ENCODE measurements at regions not wholly inside any gene's neighbourhood (a gene's known extent, or its start where the extent isn't known, plus 50 kb on each side); places are given as distances from the start of the nearest gene placed in this dataset.
A peak's percentile ranks its signal among the peaks of the same experiment; 100 is the strongest.

DNA sequence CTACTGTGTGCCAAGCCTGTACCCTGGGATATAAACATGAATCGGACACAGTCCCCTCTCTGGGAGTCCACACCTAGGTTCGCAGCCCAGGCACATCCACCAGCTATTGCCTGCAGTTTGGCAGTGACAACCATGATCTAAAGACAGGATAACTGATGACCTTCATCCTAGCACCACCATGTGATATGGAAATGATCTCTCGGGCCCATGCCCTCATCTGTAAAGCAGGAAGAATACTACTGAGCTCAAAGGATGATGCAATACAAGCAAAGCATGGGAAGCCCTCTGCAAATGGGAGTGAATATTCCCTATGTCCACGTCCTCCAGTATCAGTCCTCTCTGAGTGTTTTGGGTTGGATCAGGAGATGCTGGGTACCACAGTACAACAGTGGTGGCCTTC is 80.9 kb upstream of the MSX1 start:
- in situ Hi-C loops (cut with HindIII; ENCODE audit: low pct_unique_long_range_greater_than_20kb, low sequenced_read_pairs): no loop called here
- no peak for DNase-seq (ENCODE audit: low read depth, low spot score)

DNA sequence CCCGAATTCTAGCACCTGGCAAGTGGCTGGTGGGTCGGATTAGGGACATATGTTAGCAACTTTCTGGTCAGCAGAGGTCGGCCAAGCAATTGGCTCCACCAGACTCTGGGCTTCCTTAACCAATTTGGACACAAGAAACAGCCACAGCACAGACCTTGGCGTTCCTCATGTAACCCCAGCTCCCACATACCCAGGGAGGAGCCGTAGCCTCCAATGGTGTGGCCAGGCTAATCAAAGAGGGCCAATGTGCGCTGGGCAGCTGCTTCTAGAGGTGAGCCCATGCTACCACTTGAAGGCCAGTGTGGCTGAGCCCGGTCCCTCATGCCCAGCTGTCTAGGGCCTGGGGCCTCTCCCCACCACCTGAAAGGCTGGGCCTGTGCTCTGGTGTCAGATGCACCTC is 82.5 kb upstream of the MSX1 start:
- no peak for DNase-seq (ENCODE audit: low read depth, low spot score)
- in situ Hi-C loops (cut with HindIII; ENCODE audit: low pct_unique_long_range_greater_than_20kb, low sequenced_read_pairs): no loop called here

DNA sequence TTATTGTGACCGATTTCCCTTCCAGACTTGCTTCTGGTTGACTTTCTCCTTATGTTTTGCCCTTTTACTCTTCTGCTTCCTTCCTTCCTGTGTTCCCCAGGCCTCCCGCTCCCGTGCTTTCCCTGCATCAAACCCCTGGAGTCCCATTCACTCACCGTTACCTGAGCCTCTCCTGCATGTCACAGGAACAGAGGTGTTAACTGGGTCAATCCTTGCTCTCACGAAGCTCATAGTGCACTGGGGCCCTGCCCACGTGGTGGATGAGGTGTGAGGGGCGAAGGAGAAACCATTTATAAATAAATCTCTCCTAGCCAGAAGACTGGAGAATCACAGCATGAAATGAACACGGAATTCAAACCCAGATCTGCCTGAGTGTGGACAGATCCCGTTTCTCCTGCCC is 83.1 kb upstream of the MSX1 start:
- in situ Hi-C loops (cut with HindIII; ENCODE audit: low pct_unique_long_range_greater_than_20kb, low sequenced_read_pairs): no loop called here
- no peak for DNase-seq (ENCODE audit: low read depth, low spot score)

DNA sequence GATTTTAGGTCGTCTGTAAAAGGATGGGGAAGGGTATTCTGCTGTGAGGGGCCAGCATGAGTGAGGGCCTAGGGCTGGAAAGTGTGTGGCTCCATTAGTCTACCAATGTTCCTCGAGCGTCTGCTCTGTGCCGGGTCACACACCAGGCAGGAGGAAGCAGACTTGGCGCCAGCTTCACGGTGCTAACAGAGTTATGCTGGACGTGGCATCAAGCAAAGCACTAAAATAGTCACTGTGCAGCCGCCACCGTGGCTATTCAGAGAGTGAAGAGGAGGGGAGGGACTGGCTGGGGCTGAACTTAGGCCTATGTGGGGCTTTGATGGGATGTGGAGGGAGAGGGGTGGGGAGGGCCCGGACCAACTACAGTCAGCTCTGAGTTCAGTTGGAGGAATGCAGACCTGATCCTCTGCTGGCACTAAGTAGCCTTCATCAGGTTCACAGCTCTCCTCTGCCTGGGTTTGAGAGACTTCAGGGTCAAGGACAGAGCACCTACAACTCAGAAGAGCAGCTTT is 83.9 kb upstream of the MSX1 start:
- no peak for DNase-seq (ENCODE audit: low read depth, low spot score)
- in situ Hi-C loops (cut with HindIII; ENCODE audit: low pct_unique_long_range_greater_than_20kb, low sequenced_read_pairs): no loop called here

DNA sequence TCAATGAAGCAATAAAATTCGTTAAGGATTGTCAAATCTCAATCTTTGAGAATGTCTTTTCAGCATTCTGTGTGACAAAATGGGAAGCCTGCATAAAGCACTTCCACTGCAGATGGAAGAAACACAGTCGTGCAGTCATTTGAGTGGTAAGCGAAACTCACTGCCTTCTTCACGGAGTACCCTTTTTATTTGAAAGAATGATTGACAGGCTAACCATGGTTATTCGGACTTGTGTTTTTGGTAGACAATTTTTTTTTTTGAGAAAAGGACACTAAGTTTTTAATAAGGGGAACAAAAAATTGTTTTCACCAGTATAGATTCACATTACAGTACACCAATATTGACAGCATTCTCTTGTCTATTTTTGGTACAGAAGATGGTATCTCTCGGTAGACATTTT is 86.9 kb upstream of the MSX1 start:
- DNase-seq (ENCODE audit: low read depth, low spot score): no peak

DNA sequence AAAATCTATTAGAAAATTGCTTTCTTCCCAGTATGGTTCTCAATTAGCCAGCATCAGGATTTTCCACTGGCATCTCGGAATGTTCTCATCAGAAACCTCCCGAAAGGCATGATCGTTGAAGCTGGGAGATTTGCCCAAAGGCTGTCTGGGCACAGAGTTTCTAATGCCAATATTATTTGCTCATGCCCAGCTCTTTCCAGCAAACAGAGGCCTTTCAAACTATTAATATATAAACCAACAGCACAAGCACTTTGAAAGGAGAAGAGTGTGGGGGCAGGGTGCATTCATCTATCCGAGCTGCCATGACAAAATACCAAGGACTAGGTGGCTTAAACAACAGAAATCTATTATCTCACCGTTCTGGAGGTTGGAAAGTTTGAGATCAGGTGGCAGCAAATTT is 88.3 kb upstream of the MSX1 start:
- in situ Hi-C loops (cut with HindIII; ENCODE audit: low pct_unique_long_range_greater_than_20kb, low sequenced_read_pairs): no loop called here
- DNase-seq (ENCODE audit: low read depth, low spot score): no peak

More for the DNA sequence above, 86.9 kb upstream of the MSX1 start:
- in situ Hi-C loops (cut with HindIII; ENCODE audit: low pct_unique_long_range_greater_than_20kb, low sequenced_read_pairs): no loop called here

DNA sequence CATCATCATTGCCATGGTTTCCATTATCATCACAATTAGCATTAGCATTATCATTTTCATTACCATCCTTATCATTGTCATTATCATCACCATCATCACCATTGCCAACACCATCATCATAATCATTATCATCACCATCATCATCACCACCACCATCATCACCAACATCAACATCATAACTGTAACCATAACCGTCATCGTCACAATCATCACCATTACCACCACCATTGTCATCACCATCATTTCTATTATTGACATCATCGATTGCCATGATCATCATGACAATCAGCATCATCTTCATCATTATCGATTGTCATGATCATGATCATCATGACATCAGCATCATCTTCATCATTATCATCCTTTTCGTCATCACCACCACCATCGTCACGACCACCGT is 88.9 kb upstream of the MSX1 start:
- no peak for DNase-seq (ENCODE audit: low read depth, low spot score)
- in situ Hi-C loops (cut with HindIII; ENCODE audit: low pct_unique_long_range_greater_than_20kb, low sequenced_read_pairs): no loop called here

DNA sequence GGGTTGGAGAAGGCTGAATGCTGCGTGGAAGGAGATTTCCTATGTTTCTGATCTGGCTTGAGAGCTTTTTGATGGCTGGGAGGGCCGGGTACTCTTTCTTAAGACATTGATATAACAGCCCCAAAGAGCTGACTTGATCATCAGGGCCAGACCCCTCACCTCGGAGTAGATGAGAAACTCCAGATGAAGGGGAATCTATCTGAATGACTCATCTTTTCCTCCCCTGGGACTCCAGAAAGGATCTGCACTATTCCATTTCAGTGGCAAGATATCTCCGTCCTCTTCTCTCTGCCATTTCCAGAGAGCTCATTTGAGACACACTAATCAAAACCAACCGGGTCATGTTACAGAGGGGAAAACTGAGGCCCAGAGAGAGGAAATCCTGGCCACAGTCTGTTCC is 92.9 kb upstream of the MSX1 start:
- DNase-seq (ENCODE audit: low read depth, low spot score): no peak
- in situ Hi-C loops (cut with HindIII; ENCODE audit: low pct_unique_long_range_greater_than_20kb, low sequenced_read_pairs): no loop called here

DNA sequence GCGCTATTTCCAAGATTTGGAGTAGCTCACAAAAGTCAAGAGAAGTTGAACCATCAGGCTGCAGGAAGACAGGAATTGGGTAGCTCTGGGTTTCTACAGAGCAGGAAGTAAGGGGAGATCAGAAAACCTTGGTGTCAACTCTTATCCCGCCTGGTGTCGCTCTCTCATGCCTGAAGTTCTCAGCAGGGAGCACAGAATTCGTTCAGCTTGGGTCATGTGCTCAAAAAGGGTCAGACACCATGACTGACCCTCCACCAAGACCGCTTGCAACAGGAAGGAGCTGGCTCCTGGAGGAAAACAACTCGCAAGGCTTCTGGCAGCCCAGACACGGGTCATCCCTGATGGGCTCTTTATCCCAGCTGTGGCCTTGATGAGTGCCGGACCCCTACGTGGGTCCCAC is 93.7 kb upstream of the MSX1 start:
- no peak for DNase-seq (ENCODE audit: low read depth, low spot score)
- in situ Hi-C loops (cut with HindIII; ENCODE audit: low pct_unique_long_range_greater_than_20kb, low sequenced_read_pairs): no loop called here

DNA sequence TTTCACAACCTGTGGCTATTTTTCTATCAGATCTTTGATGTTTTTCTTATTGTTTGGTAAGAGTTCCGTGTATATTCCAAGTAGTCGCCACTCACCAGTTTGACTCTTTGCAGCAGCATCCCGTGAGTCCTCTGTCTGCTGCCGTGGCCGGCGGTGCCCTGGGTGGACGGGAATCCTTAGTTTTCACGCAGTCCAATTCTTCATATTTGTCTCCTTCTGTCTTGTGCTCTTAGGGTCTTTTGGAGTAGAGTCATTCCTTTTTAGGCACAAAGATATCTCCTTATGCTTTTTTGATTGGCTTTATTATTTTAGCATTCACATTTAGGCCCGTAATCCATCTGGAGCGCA is 94.9 kb upstream of the MSX1 start:
- no peak for DNase-seq (ENCODE audit: low read depth, low spot score)
- in situ Hi-C loops (cut with HindIII; ENCODE audit: low pct_unique_long_range_greater_than_20kb, low sequenced_read_pairs): no loop called here

DNA sequence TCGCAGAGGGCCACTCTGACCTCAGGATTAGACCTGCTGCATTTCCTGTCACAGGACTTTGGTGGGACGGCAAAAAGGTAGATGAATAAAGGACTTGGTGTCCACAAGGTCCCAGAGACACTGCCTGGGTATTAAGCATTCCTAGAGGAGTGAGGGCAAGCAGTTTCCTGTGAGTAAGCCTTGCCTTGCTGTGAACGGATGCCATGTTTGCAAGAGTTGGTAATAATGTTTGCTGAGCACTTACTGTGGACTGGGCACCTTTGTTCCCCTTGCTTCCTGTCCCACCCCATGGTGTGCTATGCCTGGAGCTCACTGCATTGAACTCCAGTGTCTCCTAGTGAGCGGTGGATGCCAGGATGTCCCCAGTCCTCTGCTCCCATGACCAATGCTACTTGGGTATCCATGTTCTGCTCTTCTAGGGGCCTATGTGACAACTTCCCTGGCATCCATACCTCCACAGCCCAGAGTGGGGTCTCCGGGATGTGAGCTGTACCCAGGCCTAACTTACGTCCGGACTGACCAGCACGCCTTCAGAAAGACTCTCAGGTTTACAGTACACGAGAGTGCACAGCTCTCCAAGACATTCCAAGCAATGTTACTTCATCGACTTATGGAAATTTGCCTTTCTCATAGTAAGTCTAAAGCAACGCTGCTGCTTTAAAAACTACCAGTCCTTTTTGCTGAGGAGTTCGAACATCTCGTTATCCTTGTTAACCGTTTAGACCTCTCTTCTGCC is 95.5 kb upstream of the MSX1 start:
- no peak for DNase-seq (ENCODE audit: low read depth, low spot score)

DNA sequence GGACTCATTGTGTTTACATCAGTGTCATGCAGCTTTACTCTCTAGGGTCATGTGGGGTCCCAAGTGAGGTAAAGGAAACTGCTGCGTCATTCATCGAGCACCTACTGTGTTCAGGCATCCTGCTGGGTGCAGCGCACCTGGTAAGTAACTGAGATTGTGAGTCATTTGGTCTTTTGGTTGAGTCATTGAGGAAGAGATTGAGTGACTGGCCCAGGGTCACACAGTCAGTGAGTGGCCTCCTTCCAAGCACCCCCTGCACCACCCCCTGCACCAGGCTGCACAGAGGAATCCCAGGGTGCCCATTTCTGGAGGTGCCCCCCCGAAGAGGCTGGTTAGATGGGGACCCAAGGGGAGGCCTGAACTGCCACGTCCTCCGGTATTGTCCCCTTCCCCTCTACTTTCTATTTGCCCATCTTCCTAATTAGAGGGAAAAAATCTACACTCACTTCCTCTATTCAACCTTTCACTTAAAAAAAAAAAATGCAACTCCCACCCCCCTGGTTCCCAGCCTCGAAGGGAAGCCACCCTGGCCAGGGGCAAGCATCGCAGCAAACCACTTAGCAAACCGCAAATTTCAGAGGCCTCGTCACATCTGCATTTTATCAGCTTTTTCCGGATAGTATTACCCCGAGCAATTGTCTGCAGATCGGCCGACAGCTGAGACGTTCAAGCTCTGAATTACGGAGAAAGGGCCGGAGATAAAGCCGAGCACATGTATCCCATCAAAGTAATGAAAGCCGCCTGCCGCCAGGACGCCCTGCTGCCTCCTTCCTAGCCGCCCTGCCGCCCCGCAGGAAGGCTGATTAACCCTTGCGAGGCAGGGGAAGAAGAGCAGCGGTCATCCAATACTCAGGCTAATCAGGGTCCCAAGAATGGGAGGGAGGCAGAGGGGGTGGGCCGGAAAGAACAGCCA is 96.3 kb upstream of the MSX1 start:
- no peak for DNase-seq (ENCODE audit: low read depth, low spot score)
- in situ Hi-C loops (cut with HindIII; ENCODE audit: low pct_unique_long_range_greater_than_20kb, low sequenced_read_pairs): no loop called here

More for the DNA sequence above, 95.5 kb upstream of the MSX1 start:
- in situ Hi-C loops (cut with HindIII; ENCODE audit: low pct_unique_long_range_greater_than_20kb, low sequenced_read_pairs): no loop called here

DNA sequence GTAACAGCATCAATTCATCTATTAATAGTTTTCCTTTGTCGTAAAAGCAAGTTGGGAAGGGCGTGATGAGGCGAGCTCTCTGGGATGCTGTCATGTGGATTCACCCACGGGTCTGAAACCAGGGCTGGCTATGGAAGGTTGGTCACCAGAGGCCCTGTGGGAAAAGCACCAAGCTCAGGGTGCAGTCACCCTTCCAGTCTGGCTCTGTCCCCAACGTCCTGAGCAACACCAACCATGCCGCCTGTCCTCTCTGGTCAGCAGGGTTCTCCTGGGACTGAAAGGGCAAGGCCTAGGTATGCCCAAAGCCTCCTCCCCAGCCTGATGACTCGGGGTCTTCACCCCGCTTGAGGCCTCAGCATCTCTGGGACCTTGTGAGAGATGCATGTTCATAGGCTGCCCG is 97.2 kb upstream of the MSX1 start:
- DNase-seq (ENCODE audit: low read depth, low spot score): no peak
- in situ Hi-C loops (cut with HindIII; ENCODE audit: low pct_unique_long_range_greater_than_20kb, low sequenced_read_pairs): no loop called here

DNA sequence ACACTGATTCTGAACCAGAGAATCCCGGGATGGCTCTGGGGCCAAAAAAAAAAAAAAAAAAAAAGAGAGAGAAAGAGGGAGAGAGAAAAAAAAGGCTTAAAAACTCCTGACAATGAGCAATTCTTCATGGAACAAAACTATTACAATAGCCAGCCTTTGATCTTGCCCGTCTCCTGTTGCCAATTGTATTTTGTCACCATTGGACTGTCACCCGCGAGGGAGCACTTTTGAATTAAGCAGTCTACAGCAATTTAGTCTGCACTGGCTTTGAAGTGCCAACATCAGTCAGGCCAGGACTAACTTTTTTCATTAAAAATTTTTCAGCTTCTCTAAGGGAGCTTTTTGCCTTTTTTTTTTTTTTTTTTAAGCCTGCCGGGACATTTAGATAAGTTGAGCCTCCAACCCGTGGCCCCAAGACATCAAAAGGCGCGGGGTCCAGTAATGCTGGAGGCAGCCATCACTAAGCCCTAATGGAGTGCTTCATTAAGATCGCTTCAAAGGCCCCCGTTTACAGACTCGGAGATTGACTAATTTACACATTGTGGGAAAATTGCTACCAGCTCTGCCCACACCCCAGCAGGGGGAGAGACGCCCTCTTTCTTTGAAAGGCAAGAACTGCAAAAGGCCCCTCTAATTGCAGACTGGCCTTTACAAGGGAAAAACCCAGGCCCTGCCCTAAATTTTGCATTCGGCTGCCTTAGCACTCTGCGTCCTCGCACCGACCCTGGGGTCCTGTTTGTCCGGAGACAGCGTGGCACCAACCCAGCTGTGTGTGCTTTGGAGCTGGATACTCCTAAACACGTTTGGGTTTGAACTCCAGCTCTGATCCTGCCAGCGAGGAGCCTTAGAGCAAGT is 98.1 kb upstream of the MSX1 start:
- peak; percentile 15 for DNase-seq (ENCODE audit: low read depth, low spot score)
- in situ Hi-C loops (cut with HindIII; ENCODE audit: low pct_unique_long_range_greater_than_20kb, low sequenced_read_pairs): no loop called here

DNA sequence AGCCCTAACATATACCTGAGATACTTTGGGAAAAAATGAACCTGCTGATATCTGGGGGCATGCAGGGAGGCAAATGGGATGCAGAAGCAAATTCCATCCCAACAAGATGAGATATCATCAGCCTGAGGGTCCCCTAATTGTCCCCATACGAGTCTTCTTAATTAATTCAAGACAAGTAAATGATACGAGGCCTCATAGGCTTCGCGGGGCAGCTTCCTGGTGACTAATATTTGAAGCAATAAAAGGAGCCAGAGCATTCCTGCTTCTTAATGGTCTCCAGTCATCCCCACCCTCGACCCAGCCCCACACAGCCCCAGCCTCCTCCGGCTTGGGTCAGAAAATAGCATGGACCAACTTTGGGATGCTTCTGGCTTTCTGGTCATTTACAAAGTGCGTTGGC is 99.6 kb upstream of the MSX1 start:
- in situ Hi-C loops (cut with HindIII; ENCODE audit: low pct_unique_long_range_greater_than_20kb, low sequenced_read_pairs): no loop called here

DNA sequence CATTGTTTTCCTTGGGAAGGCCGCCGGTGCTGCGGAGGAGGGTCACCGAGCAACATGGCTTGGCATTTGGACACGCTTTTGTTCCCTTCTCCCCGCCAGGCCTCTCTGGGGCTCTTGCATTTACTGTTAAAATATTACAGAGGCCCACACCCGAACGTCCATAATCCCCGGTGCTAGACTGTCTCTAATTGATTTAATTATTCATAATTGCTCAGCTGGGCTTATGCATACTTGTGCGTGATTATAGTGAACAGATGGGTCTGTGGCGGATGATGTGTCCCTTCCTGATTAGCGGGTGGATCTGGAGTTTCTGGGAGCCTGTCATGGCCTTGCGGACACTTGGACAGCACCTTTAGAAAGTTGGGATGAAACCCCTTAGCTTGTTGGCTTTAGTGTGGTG is 100.2 kb upstream of the MSX1 start:
- in situ Hi-C loops (cut with HindIII; ENCODE audit: low pct_unique_long_range_greater_than_20kb, low sequenced_read_pairs): no loop called here
- DNase-seq (ENCODE audit: low read depth, low spot score): no peak

More for the DNA sequence above, 99.6 kb upstream of the MSX1 start:
- DNase-seq (ENCODE audit: low read depth, low spot score): no peak

DNA sequence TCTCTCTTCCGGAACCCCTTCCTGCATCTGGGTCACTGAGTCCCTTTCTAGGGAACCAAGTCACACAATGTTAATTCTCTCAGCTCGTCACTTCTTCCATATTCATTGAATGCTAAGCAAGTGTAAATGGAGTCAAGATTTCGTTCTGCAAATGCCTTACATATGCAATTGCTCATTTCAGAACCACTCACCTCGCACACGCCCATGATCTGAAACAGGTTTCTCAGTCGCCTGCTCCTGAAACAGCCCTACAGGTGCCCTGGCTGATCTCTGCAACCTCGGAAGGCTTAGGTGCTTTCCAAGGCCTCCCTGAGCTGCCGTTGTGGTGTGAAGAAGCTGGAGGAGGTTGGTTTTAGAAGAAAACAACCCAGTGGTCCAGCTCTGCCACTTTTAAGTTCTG is 100.8 kb upstream of the MSX1 start:
- in situ Hi-C loops (cut with HindIII; ENCODE audit: low pct_unique_long_range_greater_than_20kb, low sequenced_read_pairs): no loop called here

DNA sequence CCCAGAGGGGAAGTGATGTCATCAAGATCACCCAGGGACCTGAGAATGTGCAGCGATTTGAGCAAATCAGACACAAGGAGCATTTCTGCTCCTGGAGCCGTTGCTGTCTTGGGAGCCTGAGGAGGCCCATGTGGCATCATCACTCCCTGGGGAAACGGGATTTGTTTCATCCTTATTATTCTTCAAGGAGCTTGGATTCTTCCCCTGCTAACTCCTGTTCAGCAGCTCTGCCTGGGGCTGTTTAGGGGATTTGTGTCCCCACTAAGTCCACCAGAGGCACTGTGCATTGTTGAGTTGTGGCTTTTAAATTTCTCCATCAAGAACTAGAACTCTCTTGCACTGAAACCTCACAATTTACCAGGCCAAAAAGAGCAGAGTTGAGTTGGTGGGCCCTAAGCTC is 104.2 kb upstream of the MSX1 start:
- DNase-seq (ENCODE audit: low read depth, low spot score): no peak
- in situ Hi-C loops (cut with HindIII; ENCODE audit: low pct_unique_long_range_greater_than_20kb, low sequenced_read_pairs): no loop called here

More for the DNA sequence above, 100.8 kb upstream of the MSX1 start:
- DNase-seq (ENCODE audit: low read depth, low spot score): no peak
